HK-2 (cell line): ENCODE measurements at regions not wholly inside any gene's neighbourhood (a gene's known extent, or its start where the extent isn't known, plus 50 kb on each side); places are given as distances from the start of the nearest gene placed in this dataset.
A peak's percentile ranks its signal among the peaks of the same experiment; 100 is the strongest.

ENCODE experiments used
- DNase-seq: peaks from one replicate; pipeline ENCODE4 v3.0.0-alpha.2; 2018; ENCODE audit not compliant: unreplicated experiment

GRCh38 chr13:107743983-107744382 lies 471.4 kb downstream of the LIG4 start:
- DNase-seq = no peak

GRCh38 chr13:107743526-107743925 lies 471.8 kb downstream of the LIG4 start:
- no peak for DNase-seq

GRCh38 chr13:107743100-107743499 lies 472.2 kb downstream of the LIG4 start:
- no peak for DNase-seq

- DNase-seq = no peak
These were observed 472.8 kb downstream of the LIG4 start for GRCh38 chr13:107742544-107742943.

- no peak for DNase-seq
These were observed 477.3 kb downstream of the LIG4 start for GRCh38 chr13:107738004-107738403.

- DNase-seq = no peak
These were observed 478.6 kb downstream of the LIG4 start for GRCh38 chr13:107736731-107737130.

GRCh38 chr13:107736170-107736569 lies 479.2 kb downstream of the LIG4 start:
- DNase-seq = no peak

GRCh38 chr13:107734891-107735625 lies 480.3 kb downstream of the LIG4 start:
- no peak for DNase-seq

GRCh38 chr13:107733276-107733675 lies 482.1 kb downstream of the LIG4 start:
- no peak for DNase-seq

- DNase-seq = no peak
These were observed 484.5 kb downstream of the LIG4 start for GRCh38 chr13:107730813-107731212.

GRCh38 chr13:107721125-107721869 lies 494.0 kb downstream of the LIG4 start:
- DNase-seq = no peak

GRCh38 chr13:107716741-107717140 lies 498.6 kb downstream of the LIG4 start:
- no peak for DNase-seq

- DNase-seq = no peak
These were observed 499.1 kb downstream of the LIG4 start for GRCh38 chr13:107716241-107716640.

GRCh38 chr13:107715496-107715895 lies 499.8 kb downstream of the LIG4 start:
- no peak for DNase-seq

GRCh38 chr13:107713314-107713713 lies 502.0 kb downstream of the LIG4 start:
- no peak for DNase-seq

- no peak for DNase-seq
These were observed 503.0 kb downstream of the LIG4 start for GRCh38 chr13:107712145-107712860.

GRCh38 chr13:107690181-107690580 lies 525.2 kb downstream of the LIG4 start:
- no peak for DNase-seq

- no peak for DNase-seq
These were observed 529.5 kb downstream of the LIG4 start for GRCh38 chr13:107685876-107686275.

GRCh38 chr13:107681600-107681999 lies 533.7 kb downstream of the LIG4 start:
- DNase-seq = no peak

GRCh38 chr13:107680115-107680514 lies 535.2 kb downstream of the LIG4 start:
- peak; percentile 7 for DNase-seq

- DNase-seq = no peak
These were observed 537.2 kb downstream of the LIG4 start for GRCh38 chr13:107678075-107678689.

- no peak for DNase-seq
These were observed 539.3 kb downstream of the LIG4 start for GRCh38 chr13:107675847-107676550.
